DOHH2 (cell line): ENCODE measurements at regions not wholly inside any gene's neighbourhood (a gene's known extent, or its start where the extent isn't known, plus 50 kb on each side); places are given as distances from the start of the nearest gene placed in this dataset.

Experiments used
- EZH2phosphoT487 ChIP-seq: fragments of 200-600 bp; sonication (generic); IDR thresholded peaks from 2 replicates; pipeline ENCODE4 v1.6.1; 2017; ENCODE audit warnings: borderline replicate concordance, mild to moderate bottlenecking, antibody characterized with exemption, low read length, moderate library complexity, mixed read lengths
- TF ChIP-seq, protein P1 (sequence below): fragments of 200-600 bp; sonication (generic); IDR thresholded peaks from one replicate; pipeline ENCODE4 v1.5.1; 2014; ENCODE audit warnings: antibody characterized with exemption, mild to moderate bottlenecking, low read depth, low read length; ENCODE audit not compliant: poor library complexity, severe bottlenecking

DNA sequence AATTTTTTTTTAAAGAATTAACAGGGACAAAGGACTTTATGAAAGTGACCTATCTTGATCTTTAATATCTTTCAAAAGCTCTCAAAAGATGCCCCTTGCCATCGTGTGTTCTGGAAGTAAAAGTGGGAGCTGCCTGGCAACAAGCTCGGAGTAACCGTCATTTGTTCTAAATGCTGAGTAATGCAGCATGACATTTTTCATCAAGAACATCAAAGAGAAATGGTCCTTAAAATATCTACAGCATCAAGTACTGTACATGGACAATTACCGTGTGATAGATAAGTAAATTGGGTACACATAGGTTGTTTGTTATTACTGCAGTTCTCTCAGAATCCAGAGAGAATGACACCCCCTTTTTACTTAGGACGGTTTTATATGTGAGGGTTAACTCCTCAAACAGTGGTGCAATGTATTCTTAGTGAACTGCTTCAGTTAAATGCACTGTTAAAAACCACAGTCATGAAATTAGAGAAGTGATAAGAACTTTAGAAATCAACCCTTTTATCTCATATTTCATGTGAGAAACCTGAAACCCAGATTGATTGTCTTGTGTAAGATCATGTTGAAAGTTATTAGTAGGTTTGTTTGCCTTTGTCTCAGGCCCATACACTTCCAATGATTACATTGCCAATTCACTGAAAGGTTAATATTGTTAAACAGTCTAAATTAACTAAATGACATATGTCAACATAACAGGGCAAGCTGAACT is 90.6 kb upstream of the HNMT start:
- TF ChIP-seq, protein P1, sequence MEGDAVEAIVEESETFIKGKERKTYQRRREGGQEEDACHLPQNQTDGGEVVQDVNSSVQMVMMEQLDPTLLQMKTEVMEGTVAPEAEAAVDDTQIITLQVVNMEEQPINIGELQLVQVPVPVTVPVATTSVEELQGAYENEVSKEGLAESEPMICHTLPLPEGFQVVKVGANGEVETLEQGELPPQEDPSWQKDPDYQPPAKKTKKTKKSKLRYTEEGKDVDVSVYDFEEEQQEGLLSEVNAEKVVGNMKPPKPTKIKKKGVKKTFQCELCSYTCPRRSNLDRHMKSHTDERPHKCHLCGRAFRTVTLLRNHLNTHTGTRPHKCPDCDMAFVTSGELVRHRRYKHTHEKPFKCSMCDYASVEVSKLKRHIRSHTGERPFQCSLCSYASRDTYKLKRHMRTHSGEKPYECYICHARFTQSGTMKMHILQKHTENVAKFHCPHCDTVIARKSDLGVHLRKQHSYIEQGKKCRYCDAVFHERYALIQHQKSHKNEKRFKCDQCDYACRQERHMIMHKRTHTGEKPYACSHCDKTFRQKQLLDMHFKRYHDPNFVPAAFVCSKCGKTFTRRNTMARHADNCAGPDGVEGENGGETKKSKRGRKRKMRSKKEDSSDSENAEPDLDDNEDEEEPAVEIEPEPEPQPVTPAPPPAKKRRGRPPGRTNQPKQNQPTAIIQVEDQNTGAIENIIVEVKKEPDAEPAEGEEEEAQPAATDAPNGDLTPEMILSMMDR, result no peak
- no peak for TF ChIP-seq EZH2phosphoT487
